ENCODE measurements at regions not wholly inside any gene's neighbourhood (a gene's known extent, or its start where the extent isn't known, plus 50 kb on each side); places are given as distances from the start of the nearest gene placed in this dataset.

- H3K56ac ChIP-seq (ENCODE audit: insufficient read length, low read depth, low read length) = no peak overlapping the region
- no peak overlapping the region for H3K4me2 ChIP-seq (ENCODE audit: insufficient read depth, insufficient read length, low read length)
These were observed 2320.0 kb downstream of the PCDH9 start for GRCh38 chr13:64910096-64910495.

More at GRCh38 chr13:64910096-64910495, 2320.0 kb downstream of the PCDH9 start:
- no peak for TF ChIP-seq CTCF (conservative IDR thresholded peaks at IDR 0.05)
- no CpG with 5 or more reads among the region's 1 CpG for WGBS (ENCODE audit: extremely low coverage, insufficient read length, low lambda C conversion rate)
- Histone ChIP-seq H3K14ac (ENCODE audit: insufficient read depth, low read length) (no peak overlapping the region), H3K4ac (ENCODE audit: low read depth, low read length) (no peak overlapping the region), H3K18ac (ENCODE audit: insufficient read length, low read depth, low read length) (no peak overlapping the region), H4K8ac (replicated peaks; ENCODE audit: insufficient read length, low read depth, low read length) (no peak overlapping the region), H3K79me2 (ENCODE audit: insufficient read depth, low read length) (no peaks in the 10 kb centered on the region), H3T11ph (ENCODE audit: low read length) (no peak overlapping the region), H3K9me3 (ENCODE audit: control insufficient read depth, low read depth, low read length) (no peaks in the 10 kb centered on the region), H2BK120ac (ENCODE audit: low read depth, low read length, poor library complexity, severe bottlenecking) (no peak overlapping the region), H3K23ac (ENCODE audit: insufficient read length, low read depth, low read length) (no peak overlapping the region), H3K27ac (ENCODE audit: insufficient read length, low read depth, low read length) (no peak overlapping the region), H2BK5ac (ENCODE audit: insufficient read length, low read length) (no peak overlapping the region), H3K79me1 (ENCODE audit: insufficient read depth, low read depth, low read length, poor library complexity, severe bottlenecking) (no peaks in the 10 kb centered on the region), H2BK12ac (ENCODE audit: insufficient read length, low read depth, low read length) (no peak overlapping the region), H3K4me1 (ENCODE audit: insufficient read depth, low read length) (no peaks in the 10 kb centered on the region), H4K5ac (ENCODE audit: insufficient read length, low read depth, low read length) (no peak overlapping the region), H4K20me1 (ENCODE audit: control insufficient read depth, insufficient read depth, insufficient read length) (no peaks in the 10 kb centered on the region), H4K91ac (ENCODE audit: insufficient read length, low read depth, low read length) (no peak overlapping the region), H2AK5ac (ENCODE audit: insufficient read length, low read length) (no peak overlapping the region), H3K23me2 (ENCODE audit: insufficient read length, low read depth, low read length, poor library complexity, severe bottlenecking) (no peaks in the 10 kb centered on the region), H2BK20ac (ENCODE audit: low read depth, low read length, poor library complexity, severe bottlenecking) (no peak overlapping the region), H3K9ac (ENCODE audit: extremely low read depth, insufficient read length, low read length) (no peak overlapping the region), H2BK15ac (ENCODE audit: low read depth, low read length) (no peak overlapping the region), H3K27me3 (ENCODE audit: insufficient read depth, low read length) (no peaks in the 10 kb centered on the region), H2AFZ (ENCODE audit: low read length) (no peak overlapping the region)
- DNase-seq = no peak
- peaks cover 7 to 12% of the 10 kb centered on the region in 2 experiments; a peak in 4 of 5 replicates for H3K9me3 Mint-ChIP-seq
- H3K4me1 Mint-ChIP-seq = no peaks in the 10 kb centered on the region
- H3K4me3 Mint-ChIP-seq = no peak overlapping the region
- no peak overlapping the region for H3K27ac Mint-ChIP-seq
- H3K36me3 Mint-ChIP-seq (ENCODE audit: insufficient read depth in 1 of 3, low read depth in 3 of 3) = peaks cover 0 to 6% (median 2%) of the 10 kb centered on the region in 3 experiments; a peak in 2 of 7 replicates
- no peaks in the 10 kb centered on the region for H3K27me3 Mint-ChIP-seq (ENCODE audit: low read depth)
